Thoracic aorta (tissue), 2 donors: ENCODE measurements at regions not wholly inside any gene's neighbourhood (a gene's known extent, or its start where the extent isn't known, plus 50 kb on each side); places are given as distances from the start of the nearest gene placed in this dataset.

Source experiments
- ATAC-seq: fragments of 150-250 bp; one replicate; pipeline ENCODE4 v1.8.0; 2017; ENCODE audit warnings: low read depth; ENCODE audit not compliant: insufficient number of reproducible peaks, low FRiP score
- DNase-seq: peaks from one replicate; pipeline ENCODE4 v3.0.0-alpha.2; 2020; ENCODE audit warnings: low spot score
- H3K27ac ChIP-seq, 2 donors: fragments of 200-600 bp; sonication (generic); 1 replicate in 1 of 2; 2 replicates in 1 of 2; pipeline ENCODE4 v1.5.1; 2016; ENCODE audit warnings: mild to moderate bottlenecking in 2 of 2, moderate library complexity in 2 of 2
- H3K27me3 ChIP-seq: fragments of 200-600 bp; sonication (generic); replicated peaks from 2 replicates; pipeline ENCODE4 v1.6.0; 2016; ENCODE audit warnings: mild to moderate bottlenecking; ENCODE audit not compliant: insufficient read depth
- H3K36me3 ChIP-seq: fragments of 200-600 bp; sonication (generic); one replicate; pipeline ENCODE4 v1.5.1; 2016
- H3K4me1 ChIP-seq, 2 donors: fragments of 200-600 bp; sonication (generic); 1 replicate in 1 of 2; 2 replicates in 1 of 2; pipeline versions ENCODE4 v1.5.1 to v1.6.0; 2016; ENCODE audit warnings: low read depth in 2 of 2, mild to moderate bottlenecking in 1 of 2; ENCODE audit not compliant: control insufficient read depth in 1 of 2
- H3K4me3 ChIP-seq: fragments of 200-600 bp; sonication (generic); 2 replicates; pipeline ENCODE4 v1.5.1; 2016; ENCODE audit warnings: mild to moderate bottlenecking
- H3K9me3 ChIP-seq: fragments of 200-600 bp; sonication (generic); 2 replicates; pipeline ENCODE4 v1.5.1; 2016
- CTCF ChIP-seq: fragments of 200-600 bp; sonication (generic); IDR thresholded peaks from one replicate; pipeline ENCODE4 v1.5.1; 2019; ENCODE audit warnings: antibody characterized with exemption

DNA sequence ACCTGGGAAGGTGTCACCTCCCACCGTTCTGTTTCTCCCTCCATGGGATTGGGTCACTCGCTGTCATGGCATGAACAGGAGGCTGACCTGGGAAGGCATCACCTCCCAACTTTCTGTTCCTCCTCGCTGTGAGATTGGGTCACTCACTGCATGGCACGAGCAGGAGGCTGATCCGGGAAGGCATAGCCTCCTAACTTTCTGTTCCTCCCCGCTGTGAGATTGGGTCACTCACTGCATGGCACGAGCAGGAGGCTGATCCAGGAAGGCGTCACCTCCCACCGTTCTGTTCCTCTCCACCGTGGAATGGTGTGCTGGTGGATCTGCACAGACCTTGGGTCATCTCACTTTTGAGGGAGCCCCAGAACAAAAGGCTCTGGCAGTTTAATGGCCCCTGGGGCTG lies 239.2 kb upstream of the PRKCQ start:
- H3K27me3 ChIP-seq: no peaks in the 10 kb centered on the region
- ATAC-seq (no peak), DNase-seq (no peak)
- no peaks in the 10 kb centered on the region for H3K9me3 ChIP-seq
- no peak for TF ChIP-seq CTCF
- no peak overlapping the region for H3K27ac ChIP-seq
- no peaks in the 10 kb centered on the region for H3K4me1 ChIP-seq
- no peak overlapping the region for H3K4me3 ChIP-seq
- no peaks in the 10 kb centered on the region for H3K36me3 ChIP-seq

- no peak overlapping the region for H3K27ac ChIP-seq
- no peak for DNase-seq
- no peak for ATAC-seq
- H3K27me3 ChIP-seq: no peaks in the 10 kb centered on the region
- H3K9me3 ChIP-seq: no peaks in the 10 kb centered on the region
- H3K4me3 ChIP-seq: no peak overlapping the region
- no peaks in the 10 kb centered on the region for H3K4me1 ChIP-seq
- H3K36me3 ChIP-seq: no peaks in the 10 kb centered on the region
- TF ChIP-seq CTCF: no peak
Measured at GRCh38 chr10:6817770-6818169, 237.7 kb upstream of the PRKCQ start.

DNA sequence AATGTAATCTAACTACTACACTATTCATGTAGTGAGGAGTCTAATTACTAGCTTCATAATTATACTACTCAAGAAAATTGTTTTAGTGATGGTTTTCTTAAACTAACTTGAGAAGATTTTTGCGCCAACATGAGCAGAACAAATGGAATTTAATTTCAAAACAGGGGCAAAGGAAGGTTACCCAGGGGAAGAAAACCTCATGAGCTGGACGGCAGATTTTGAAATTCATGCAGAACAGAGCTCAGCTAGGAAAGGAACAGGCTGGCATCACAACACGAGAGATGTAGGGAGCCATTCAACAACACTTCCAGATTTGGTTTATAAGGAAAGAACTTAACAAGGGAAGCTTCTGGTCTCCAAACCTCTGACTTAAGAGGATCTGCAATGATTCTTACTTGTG lies 235.3 kb upstream of the PRKCQ start:
- ATAC-seq: no peak
- Histone ChIP-seq H3K36me3 (no peaks in the 10 kb centered on the region), H3K4me3 (no peak overlapping the region), H3K4me1 (no peaks in the 10 kb centered on the region), H3K27me3 (no peaks in the 10 kb centered on the region), H3K9me3 (no peaks in the 10 kb centered on the region), H3K27ac (no peak overlapping the region)
- TF ChIP-seq CTCF: no peak
- no peak for DNase-seq

- Histone ChIP-seq H3K27ac (no peak overlapping the region), H3K27me3 (no peaks in the 10 kb centered on the region), H3K36me3 (no peaks in the 10 kb centered on the region), H3K4me3 (no peak overlapping the region), H3K9me3 (no peaks in the 10 kb centered on the region), H3K4me1 (no peaks in the 10 kb centered on the region)
- TF ChIP-seq CTCF: no peak
- ATAC-seq (no peak), DNase-seq (no peak)
Measured at GRCh38 chr10:6813856-6814255, 233.8 kb upstream of the PRKCQ start.

DNA sequence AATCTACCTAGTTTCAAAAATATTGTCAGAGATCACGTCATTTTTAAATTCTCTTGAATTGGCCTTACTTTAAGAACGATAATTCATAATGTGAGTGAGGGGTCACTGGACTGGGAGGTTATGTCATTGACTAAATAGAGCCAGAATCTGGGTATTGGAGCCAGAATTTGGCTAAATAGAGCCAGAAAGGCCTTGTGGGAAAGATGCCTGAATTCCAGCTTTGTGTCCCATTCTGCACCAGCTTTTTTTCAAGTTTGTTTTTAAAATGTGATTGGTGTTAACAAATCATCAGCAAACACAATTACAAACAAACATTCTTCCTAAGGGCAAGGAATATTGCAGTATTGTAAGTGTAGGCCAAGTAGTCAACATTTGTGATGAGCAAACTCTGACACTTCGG lies 233.2 kb upstream of the PRKCQ start:
- no peak overlapping the region for H3K4me3 ChIP-seq
- no peaks in the 10 kb centered on the region for H3K27me3 ChIP-seq
- H3K27ac ChIP-seq: no peak overlapping the region
- DNase-seq (no peak), ATAC-seq (no peak)
- TF ChIP-seq CTCF: no peak
- no peaks in the 10 kb centered on the region for H3K9me3 ChIP-seq
- no peaks in the 10 kb centered on the region for H3K36me3 ChIP-seq
- no peaks in the 10 kb centered on the region for H3K4me1 ChIP-seq
